ENCODE measurements at regions not wholly inside any gene's neighbourhood (a gene's known extent, or its start where the extent isn't known, plus 50 kb on each side); places are given as distances from the start of the nearest gene placed in this dataset.

DNA sequence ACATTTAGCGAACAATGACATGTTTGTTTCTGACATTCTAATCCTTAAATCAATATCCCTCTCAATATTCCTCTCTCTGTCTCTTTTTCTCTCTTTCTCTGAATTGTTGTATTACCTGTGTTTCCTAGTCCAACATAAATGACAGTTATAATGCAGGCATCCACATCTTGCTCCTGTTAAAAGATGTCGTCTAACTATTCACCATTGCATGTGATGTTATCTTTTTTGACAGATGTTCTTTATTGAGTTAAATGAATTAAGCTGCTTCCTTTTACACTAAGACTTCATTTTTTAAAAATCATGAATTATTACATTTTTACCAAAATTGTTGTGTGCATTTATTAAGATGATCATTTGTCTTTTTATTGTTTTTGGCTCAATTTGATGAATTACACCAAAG, 527.5 kb downstream of the PRR16 start:
- WGBS, 2 donors: 86 to 89% methylated on average over 2 of the region's 2 CpGs
- no peaks in the 10 kb centered on the region for H3K27me3 ChIP-seq
- H3K4me3 ChIP-seq: no peak overlapping the region
- no peaks in the 10 kb centered on the region for H3K36me3 ChIP-seq (ENCODE audit: low read depth, missing control alignments)
- TF ChIP-seq POLR2A (IDR thresholded peaks at IDR 0.05): no peak
- TF ChIP-seq, protein P1, sequence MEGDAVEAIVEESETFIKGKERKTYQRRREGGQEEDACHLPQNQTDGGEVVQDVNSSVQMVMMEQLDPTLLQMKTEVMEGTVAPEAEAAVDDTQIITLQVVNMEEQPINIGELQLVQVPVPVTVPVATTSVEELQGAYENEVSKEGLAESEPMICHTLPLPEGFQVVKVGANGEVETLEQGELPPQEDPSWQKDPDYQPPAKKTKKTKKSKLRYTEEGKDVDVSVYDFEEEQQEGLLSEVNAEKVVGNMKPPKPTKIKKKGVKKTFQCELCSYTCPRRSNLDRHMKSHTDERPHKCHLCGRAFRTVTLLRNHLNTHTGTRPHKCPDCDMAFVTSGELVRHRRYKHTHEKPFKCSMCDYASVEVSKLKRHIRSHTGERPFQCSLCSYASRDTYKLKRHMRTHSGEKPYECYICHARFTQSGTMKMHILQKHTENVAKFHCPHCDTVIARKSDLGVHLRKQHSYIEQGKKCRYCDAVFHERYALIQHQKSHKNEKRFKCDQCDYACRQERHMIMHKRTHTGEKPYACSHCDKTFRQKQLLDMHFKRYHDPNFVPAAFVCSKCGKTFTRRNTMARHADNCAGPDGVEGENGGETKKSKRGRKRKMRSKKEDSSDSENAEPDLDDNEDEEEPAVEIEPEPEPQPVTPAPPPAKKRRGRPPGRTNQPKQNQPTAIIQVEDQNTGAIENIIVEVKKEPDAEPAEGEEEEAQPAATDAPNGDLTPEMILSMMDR (IDR thresholded peaks at IDR 0.05): no peak
- no peaks in the 10 kb centered on the region for H3K9me3 ChIP-seq
- H3K27ac ChIP-seq: no peak overlapping the region
- intact Hi-C loops (cut with DNase I; ENCODE audit: low total_unique reads): no loop called here
- no peaks in the 10 kb centered on the region for H3K4me1 ChIP-seq
- no peak for DNase-seq

DNA sequence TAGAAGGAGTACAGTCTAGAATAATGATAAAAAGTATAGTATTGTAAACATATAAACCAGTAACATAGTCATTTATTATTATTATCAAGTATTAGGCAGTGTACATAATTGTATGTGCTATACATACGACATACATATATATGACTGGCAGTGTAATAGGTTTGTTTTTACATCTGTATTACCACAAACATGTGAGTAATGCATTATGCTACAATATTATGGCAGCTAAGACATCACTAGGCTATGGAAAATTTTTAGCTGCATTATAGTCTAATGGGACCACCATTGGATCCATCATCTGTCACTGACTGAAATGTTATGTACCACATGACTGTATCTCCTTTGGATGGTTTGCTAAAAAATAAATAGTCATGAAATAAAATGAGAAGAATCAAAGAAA, 530.0 kb downstream of the PRR16 start:
- TF ChIP-seq, protein P1 (IDR thresholded peaks at IDR 0.05): no peak
- TF ChIP-seq POLR2A (IDR thresholded peaks at IDR 0.05): no peak
- H3K36me3 ChIP-seq (ENCODE audit: low read depth, missing control alignments): no peaks in the 10 kb centered on the region
- H3K27ac ChIP-seq: no peak overlapping the region
- H3K4me1 ChIP-seq: no peaks in the 10 kb centered on the region
- DNase-seq: no peak
- no peaks in the 10 kb centered on the region for H3K9me3 ChIP-seq
- no peak overlapping the region for H3K4me3 ChIP-seq
- 90 to 93% methylated on average over 1 of the region's 1 CpG for WGBS, 2 donors
- intact Hi-C loops (cut with DNase I; ENCODE audit: low total_unique reads): no loop called here
- H3K27me3 ChIP-seq: no peaks in the 10 kb centered on the region

DNA sequence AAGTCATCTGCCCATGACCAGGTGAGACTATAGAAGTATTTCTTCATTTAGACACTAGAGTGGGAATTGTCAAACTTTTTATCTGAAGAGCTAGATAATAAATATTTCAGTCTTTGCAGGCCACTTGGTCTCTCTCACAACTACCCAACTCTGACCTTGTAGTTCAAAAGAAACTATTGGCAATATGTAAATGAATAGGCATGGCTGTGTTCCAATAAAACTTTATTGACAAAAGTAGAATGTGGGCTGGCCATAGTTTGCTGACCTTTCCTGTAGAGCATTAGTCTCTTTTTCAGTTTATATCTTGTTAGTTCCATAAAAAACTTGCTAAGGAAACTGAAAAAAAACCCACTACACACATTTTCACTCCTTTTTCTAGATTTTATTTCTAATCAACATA, 535.5 kb downstream of the PRR16 start:
- intact Hi-C loops (cut with DNase I; ENCODE audit: low total_unique reads): no loop called here
- DNase-seq: no peak
- H3K27ac ChIP-seq: no peak overlapping the region
- H3K36me3 ChIP-seq (ENCODE audit: low read depth, missing control alignments): no peaks in the 10 kb centered on the region
- H3K9me3 ChIP-seq: no peaks in the 10 kb centered on the region
- H3K4me3 ChIP-seq: no peak overlapping the region
- no peaks in the 10 kb centered on the region for H3K27me3 ChIP-seq
- no peaks in the 10 kb centered on the region for H3K4me1 ChIP-seq
- no peak for TF ChIP-seq POLR2A (IDR thresholded peaks at IDR 0.05)
- TF ChIP-seq, protein P1 (IDR thresholded peaks at IDR 0.05): no peak

DNA sequence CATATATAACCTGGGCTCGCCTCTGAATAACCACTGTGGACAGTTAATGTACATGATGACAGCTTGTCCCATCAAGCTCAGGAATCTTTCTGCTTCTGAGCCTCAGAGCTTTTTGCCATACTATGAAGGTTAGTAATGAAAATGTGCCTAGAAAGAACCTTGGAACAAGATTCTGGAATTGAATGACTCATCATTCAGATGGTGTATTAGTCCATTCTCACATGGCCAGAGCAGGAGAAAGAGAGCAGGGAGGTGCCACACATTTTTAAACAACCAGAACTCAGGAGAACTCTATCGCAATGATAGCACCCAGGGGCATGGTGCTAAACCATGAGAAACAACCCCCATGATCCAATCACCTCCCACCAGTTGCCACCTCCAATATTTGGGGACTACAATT, 542.1 kb downstream of the PRR16 start:
- Histone ChIP-seq H3K4me1 (no peaks in the 10 kb centered on the region), H3K27ac (no peak overlapping the region), H3K4me3 (no peak overlapping the region), H3K9me3 (no peaks in the 10 kb centered on the region), H3K27me3 (no peaks in the 10 kb centered on the region), H3K36me3 (ENCODE audit: low read depth, missing control alignments) (no peaks in the 10 kb centered on the region)
- WGBS, 2 donors: 91 to 92% methylated on average over 2 of the region's 2 CpGs
- intact Hi-C loops (cut with DNase I; ENCODE audit: low total_unique reads): no loop called here
- TF ChIP-seq POLR2A (IDR thresholded peaks at IDR 0.05): no peak
- TF ChIP-seq, protein P1 (IDR thresholded peaks at IDR 0.05): no peak
- no peak for DNase-seq

DNA sequence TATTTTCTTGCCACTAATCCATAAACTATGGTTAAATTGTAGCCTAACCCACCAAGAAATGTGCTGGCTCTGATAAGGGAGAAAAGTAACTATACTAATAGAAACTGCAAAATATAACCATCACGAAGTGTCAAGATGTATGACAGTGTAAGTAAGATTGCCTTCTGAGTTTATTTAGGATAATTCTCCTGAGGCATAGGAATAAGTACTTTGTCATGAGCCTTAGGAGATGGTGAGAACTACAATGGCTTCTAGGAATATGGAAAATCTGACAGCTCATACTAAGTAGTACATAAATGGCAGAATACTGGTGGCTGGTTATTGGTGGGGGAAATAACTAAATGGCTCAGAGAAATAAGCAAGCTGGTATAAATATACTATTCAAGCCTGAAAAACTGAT, 543.9 kb downstream of the PRR16 start:
- Histone ChIP-seq H3K4me3 (no peak overlapping the region), H3K4me1 (no peaks in the 10 kb centered on the region), H3K36me3 (ENCODE audit: low read depth, missing control alignments) (no peaks in the 10 kb centered on the region), H3K27me3 (no peaks in the 10 kb centered on the region), H3K27ac (no peak overlapping the region), H3K9me3 (no peaks in the 10 kb centered on the region)
- intact Hi-C loops (cut with DNase I; ENCODE audit: low total_unique reads): no loop called here
- 94 to 100% methylated on average over 1 of the region's 1 CpG for WGBS, 2 donors
- DNase-seq: no peak
- TF ChIP-seq POLR2A (IDR thresholded peaks at IDR 0.05): no peak
- TF ChIP-seq, protein P1 (IDR thresholded peaks at IDR 0.05): no peak

All from testis (tissue), 2 donors.